Esophagus squamous epithelium (tissue), 4 donors: ENCODE measurements at regions not wholly inside any gene's neighbourhood (a gene's known extent, or its start where the extent isn't known, plus 50 kb on each side); places are given as distances from the start of the nearest gene placed in this dataset.

Experiments
- CTCF ChIP-seq, 6 experiments: fragments of 450-650 bp in 4 of 6; fragments of 200-600 bp in 2 of 6; sonication (generic) in 2 of 6; IDR thresholded peaks; one replicate each; pipeline ENCODE4 v1.5.1; 2016 to 2019; ENCODE audit warnings: antibody characterized with exemption in 6 of 6, mild to moderate bottlenecking in 4 of 6, moderate library complexity in 4 of 6
- POLR2A ChIP-seq, 4 donors: fragments of 450-650 bp; IDR thresholded peaks; one replicate each; pipeline ENCODE4 v1.6.1; 2017; ENCODE audit warnings: antibody characterized with exemption in 4 of 4, mild to moderate bottlenecking in 4 of 4, moderate library complexity in 3 of 4

DNA sequence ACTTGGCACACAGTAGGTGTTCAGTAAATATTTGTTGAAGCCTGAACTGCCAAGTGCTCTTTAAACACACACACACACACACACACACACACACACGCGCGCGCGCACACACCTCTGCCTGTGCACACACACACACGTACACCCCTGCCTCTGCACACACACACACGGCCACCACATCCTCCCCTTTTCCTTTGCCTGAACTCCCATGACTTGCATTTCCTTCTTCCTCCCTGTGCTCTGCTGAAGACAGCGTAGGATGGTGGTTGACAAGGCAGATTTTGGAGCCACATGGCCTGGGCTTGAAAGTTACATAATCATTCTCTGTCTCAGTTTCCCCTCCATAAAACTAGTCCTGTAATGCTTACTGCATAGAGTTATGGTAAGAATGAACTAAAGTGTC lies 712.3 kb downstream of the PTPRU start:
- TF ChIP-seq CTCF (IDR thresholded peaks at IDR 0.05) (no peak), POLR2A (IDR thresholded peaks at IDR 0.05) (no peak)
